ENCODE measurements at regions not wholly inside any gene's neighbourhood (a gene's known extent, or its start where the extent isn't known, plus 50 kb on each side); places are given as distances from the start of the nearest gene placed in this dataset.

- no peak for DNase-seq (ENCODE audit: extremely low read depth, low read depth)
These were observed 496.9 kb downstream of the SOX6 start for GRCh38 chr11:15859411-15859810.

- DNase-seq (ENCODE audit: extremely low read depth, low read depth): no peak
These were observed 495.1 kb downstream of the SOX6 start for GRCh38 chr11:15861256-15861655.

GRCh38 chr11:15863411-15863810, 492.9 kb downstream of the SOX6 start:
- DNase-seq (ENCODE audit: extremely low read depth, low read depth): no peak

GRCh38 chr11:15864026-15864805, 492.1 kb downstream of the SOX6 start:
- no peak for DNase-seq (ENCODE audit: extremely low read depth, low read depth)

- no peak for DNase-seq (ENCODE audit: extremely low read depth, low read depth)
These were observed 490.9 kb downstream of the SOX6 start for GRCh38 chr11:15865212-15865987.

GRCh38 chr11:15867871-15868270, 488.5 kb downstream of the SOX6 start:
- no peak for DNase-seq (ENCODE audit: extremely low read depth, low read depth)

- DNase-seq (ENCODE audit: extremely low read depth, low read depth): no peak
These were observed 485.4 kb downstream of the SOX6 start for GRCh38 chr11:15870911-15871310.

- DNase-seq (ENCODE audit: extremely low read depth, low read depth): no peak
These were observed 484.3 kb downstream of the SOX6 start for GRCh38 chr11:15871904-15872626.

GRCh38 chr11:15873501-15873900, 482.8 kb downstream of the SOX6 start:
- no peak for DNase-seq (ENCODE audit: extremely low read depth, low read depth)

- DNase-seq (ENCODE audit: extremely low read depth, low read depth): no peak
These were observed 481.6 kb downstream of the SOX6 start for GRCh38 chr11:15874704-15875103.

GRCh38 chr11:15875393-15875792, 481.0 kb downstream of the SOX6 start:
- DNase-seq (ENCODE audit: extremely low read depth, low read depth): no peak

GRCh38 chr11:15875943-15876342, 480.4 kb downstream of the SOX6 start:
- DNase-seq (ENCODE audit: extremely low read depth, low read depth): no peak

GRCh38 chr11:15878756-15879155, 477.6 kb downstream of the SOX6 start:
- no peak for DNase-seq (ENCODE audit: extremely low read depth, low read depth)

- DNase-seq (ENCODE audit: extremely low read depth, low read depth): no peak
These were observed 476.1 kb downstream of the SOX6 start for GRCh38 chr11:15880291-15880690.

GRCh38 chr11:15882876-15883454, 473.4 kb downstream of the SOX6 start:
- no peak for DNase-seq (ENCODE audit: extremely low read depth, low read depth)

- DNase-seq (ENCODE audit: extremely low read depth, low read depth): no peak
These were observed 472.9 kb downstream of the SOX6 start for GRCh38 chr11:15883455-15883920.

- DNase-seq (ENCODE audit: extremely low read depth, low read depth): no peak
These were observed 472.2 kb downstream of the SOX6 start for GRCh38 chr11:15884141-15884540.

- DNase-seq (ENCODE audit: extremely low read depth, low read depth): no peak
These were observed 471.4 kb downstream of the SOX6 start for GRCh38 chr11:15884777-15885540.

GRCh38 chr11:15885854-15886253, 470.5 kb downstream of the SOX6 start:
- DNase-seq (ENCODE audit: extremely low read depth, low read depth): no peak

GRCh38 chr11:15886299-15886698, 470.0 kb downstream of the SOX6 start:
- no peak for DNase-seq (ENCODE audit: extremely low read depth, low read depth)

Measured in NCI-H460 (cell line).